Activated T-cell treated with anti-CD3 and anti-CD28 coated beads for 48 hours (primary cell): ENCODE measurements at regions not wholly inside any gene's neighbourhood (a gene's known extent, or its start where the extent isn't known, plus 50 kb on each side); places are given as distances from the start of the nearest gene placed in this dataset.
"Not testable (repeated sequence)": the region's sequence is repeated elsewhere in the genome, so short reads cannot be mapped to it uniquely, and the experiment has no call there.

ENCODE experiments used
- DNase-seq: peaks from one replicate; pipeline ENCODE4 v3.0.0-alpha.2; 2020; ENCODE audit warnings: low read depth

DNA sequence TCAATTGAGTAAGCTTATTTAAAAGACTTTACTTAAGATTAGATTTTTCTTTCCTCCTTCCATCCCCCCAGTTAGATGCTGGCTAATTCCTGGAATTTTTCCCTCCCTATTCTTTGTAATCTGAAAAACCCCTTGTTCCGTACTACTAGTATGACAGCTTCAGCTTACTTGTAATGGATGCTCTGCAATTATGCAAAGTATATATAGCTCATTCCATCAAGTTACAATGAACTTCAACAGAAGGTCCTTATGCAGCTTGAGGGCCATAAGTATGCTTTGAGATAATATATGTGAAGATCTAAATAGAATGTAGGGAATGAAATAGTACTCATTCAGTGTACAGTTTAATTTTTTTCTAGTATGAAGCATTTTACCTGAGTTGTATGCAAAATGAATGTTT is 398.3 kb upstream of the NAALADL2 start:
- no peak for DNase-seq

DNA sequence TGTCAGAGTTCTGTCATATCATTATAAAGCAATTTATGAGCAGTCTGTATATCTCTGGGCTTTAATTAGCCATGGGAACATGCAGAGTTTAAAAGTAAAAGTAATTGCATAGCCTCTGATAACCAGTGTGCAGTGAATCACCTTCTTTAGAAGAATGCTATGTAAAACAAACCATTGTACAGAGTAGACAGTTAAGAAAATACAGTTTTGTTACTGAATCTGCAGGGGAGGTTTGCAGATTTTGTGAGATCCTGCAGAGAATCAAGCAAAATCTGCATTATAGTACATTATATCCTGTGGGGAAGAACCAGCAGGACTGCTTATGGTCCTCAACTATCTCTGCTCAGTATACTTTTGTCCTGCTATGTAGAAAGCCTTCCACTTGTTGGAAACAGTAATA is 396.2 kb upstream of the NAALADL2 start:
- no peak for DNase-seq

DNA sequence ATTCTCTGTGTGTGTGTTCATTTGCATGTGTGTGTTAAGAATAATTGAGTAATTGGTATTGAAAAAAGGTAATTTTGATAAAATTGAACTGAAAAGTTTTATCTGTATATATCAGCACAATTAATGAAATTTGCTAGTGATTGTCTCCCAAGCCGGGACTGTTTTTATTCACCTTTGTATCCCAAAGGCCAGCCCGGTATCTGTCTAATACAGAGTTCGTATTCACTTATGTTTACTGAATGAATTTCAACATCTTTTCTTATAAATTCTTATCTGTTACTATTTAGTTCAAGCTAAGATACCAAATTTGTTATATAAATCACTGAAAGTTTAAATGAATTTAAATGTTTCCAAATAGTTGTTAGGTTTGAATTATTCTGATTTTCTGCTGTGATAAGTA is 394.0 kb upstream of the NAALADL2 start:
- DNase-seq = no peak

DNA sequence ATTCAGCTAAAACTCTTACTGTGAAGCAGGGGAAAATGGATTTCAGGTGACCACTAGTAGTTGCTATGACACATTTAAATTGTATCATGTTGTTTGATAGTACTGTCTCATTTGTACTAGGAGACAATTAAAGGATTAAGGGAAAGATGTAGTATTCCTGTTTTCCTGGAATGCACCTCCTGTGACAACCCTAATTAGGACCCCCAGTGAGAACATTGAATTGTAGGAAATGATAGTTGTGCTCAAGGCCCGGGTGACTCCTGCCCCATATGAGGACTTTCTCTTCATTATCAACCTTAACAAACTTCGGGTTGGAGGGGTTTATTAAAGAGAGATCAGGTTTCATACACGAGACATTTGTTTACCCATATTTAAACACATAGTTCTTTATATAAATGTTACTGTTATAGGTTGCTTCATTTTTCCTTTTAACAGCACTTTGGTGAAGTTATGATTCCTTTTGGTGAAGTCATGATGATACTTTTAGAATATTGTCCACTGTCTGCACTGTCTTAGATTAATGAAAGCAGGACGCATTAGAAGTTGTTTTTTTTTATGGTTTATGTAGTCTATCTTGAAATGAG is 392.6 kb upstream of the NAALADL2 start:
- DNase-seq = no peak

DNA sequence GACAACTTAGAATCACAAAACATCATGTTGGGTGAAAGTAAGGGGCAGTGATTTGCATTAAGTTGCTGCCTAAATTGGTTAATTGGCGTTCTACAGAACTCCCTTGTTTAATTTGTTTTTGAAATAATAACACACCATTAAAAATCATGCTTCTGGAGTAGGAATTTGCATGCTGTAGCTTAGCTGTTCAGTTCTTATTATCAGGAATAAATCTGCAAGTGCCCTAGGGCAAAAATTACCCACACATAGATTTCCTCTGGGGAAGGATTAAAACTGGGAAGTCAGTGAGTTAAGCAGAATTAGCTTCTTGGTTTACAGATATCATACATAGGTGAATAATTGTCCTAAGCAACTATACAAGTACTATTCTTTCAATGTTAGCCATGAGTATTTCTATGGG is 381.6 kb upstream of the NAALADL2 start:
- DNase-seq = no peak

DNA sequence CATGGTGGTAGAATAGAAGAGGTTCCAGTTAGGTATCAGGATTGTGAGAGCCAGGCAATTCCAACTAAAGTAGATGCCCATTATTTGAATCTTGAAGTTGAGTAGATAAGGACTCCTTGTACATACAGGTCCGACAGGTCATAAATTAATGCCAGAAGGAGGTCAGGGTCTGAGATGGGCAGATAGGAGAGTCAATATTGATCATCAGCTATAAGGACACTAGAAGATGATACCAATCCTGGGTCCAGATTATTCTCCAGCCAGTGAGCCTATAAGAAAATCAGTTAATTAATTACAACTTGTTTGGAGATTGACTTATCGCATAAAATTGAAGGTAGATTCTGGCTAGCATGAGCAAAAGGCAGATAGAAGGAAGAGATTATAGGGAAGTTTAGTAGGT is 378.4 kb upstream of the NAALADL2 start:
- DNase-seq = no peak

DNA sequence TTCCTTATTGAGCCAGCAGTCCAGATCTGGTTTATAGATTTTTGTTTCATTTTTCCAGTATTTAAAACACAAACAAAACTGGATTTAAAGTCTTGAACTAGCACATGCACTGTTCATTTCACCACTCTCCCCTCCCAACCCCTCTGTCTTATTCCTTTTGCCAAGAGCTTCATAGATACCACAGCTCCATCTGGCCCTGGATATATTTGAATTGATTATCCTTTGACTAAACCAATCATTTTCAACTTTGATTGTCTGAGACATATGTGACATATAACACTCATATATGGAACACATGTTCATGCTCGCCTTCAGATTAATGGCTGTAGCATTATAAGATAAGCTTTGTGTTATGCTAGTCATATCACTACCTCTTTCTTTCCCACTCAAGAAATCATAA is 376.6 kb upstream of the NAALADL2 start:
- no peak for DNase-seq

DNA sequence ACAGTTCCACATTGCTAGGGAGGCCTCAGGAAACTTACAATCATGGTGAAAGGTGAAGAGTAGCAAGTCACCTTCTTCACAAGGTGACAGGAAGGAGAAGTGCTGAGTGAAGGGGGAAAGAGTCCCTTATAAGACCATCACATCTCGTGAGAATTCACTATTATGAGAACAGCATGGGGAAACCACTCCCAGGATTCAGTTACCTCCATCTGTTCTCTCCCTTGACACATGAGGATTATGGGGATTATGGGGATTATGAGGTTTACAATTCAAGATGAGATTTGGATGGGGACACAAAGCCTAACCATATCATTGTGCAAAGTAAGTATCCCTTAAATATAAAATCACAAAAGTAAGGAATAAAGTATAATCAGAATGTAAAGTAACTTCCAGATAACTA is 375.9 kb upstream of the NAALADL2 start:
- DNase-seq = no peak

DNA sequence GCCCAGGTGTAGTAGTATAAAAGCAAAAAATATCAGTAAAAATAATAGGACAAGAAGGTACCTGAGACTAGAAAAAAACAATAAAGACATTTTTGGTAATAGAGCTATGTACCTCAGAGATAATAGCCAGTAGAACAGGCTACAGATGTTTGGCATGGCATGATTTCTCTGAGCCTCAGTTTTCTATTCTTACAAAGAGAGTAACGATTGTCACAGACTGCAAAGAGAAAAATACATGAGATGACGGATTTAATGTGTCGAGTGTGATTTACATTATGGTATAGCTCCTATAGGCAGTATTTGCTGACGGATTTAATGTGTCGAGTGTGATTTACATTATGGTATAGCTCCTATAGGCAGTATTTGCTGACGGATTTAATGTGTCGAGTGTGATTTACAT is 375.3 kb upstream of the NAALADL2 start:
- not testable (repeated sequence) for DNase-seq

DNA sequence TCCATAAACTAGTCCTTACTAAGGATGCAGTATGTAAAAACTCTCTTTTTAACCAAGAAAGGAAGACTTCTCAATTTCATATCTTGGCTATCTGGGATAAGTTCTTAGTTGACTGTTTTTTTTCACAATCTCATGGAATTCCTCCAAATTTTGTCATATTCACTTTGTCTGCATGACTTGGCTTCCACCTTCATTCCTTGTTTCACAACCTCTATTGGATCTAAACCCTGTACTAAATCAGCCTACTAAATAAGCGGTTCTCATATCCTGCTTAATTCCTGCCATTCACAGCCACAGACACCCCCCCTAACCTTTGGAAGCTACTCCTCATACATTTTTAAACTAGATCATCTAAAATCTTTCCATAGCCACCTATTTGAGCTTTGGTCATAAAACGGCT is 370.6 kb upstream of the NAALADL2 start:
- no peak for DNase-seq

DNA sequence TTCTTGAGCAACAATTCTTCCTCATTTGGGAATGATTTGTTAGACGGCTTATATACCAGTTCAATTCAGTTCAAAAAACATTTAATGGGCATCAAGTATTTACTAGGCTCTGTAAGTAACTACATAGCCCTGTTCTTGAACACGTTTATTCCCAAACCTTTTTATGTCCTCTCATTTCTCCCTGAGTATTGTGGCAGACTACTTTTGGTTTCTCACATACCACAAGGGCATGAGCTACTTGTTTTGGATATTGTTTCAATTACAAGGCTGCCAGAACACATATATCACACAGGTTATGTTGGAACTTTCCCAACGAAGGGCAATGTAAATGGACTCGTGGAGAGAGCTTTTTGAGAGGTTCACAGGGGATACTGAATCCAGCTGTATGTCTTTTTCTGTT is 363.8 kb upstream of the NAALADL2 start:
- no peak for DNase-seq

DNA sequence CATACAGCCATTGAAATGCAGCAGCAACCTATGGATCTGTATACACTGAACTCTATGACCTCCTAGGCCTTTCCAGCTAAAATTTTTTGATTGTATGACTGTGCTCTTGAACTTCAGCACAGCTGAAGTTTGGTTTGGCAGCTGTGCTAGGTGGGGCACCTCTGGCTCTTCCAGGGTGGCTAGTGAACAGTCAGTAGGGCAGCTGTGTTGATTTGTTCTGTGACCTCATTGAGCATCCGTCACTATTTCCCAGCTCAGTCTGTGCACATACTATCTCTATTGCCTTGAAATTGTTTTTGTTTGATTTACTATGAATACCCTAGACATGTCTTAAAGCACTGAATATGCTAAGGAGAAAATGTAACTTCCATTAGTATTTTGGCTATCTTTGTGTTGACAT is 363.2 kb upstream of the NAALADL2 start:
- no peak for DNase-seq

DNA sequence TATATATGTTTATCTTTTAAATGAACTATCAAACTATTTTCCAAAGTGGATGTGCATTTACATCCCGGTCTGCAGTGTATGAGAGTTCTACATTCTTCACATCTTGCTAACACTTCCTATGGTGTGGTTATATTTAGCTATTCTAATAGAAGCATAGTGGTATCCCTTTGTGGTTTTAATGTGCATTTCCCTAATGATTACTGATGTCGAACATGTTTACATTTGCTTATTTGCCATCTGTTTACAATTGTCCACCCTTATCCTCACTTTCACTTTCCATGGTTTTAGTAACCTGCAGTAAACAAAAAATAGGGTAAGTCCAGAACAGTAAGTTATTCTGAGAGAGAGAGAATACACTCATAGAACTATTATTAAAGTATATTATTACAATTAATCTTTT is 360.5 kb upstream of the NAALADL2 start:
- DNase-seq = no peak

DNA sequence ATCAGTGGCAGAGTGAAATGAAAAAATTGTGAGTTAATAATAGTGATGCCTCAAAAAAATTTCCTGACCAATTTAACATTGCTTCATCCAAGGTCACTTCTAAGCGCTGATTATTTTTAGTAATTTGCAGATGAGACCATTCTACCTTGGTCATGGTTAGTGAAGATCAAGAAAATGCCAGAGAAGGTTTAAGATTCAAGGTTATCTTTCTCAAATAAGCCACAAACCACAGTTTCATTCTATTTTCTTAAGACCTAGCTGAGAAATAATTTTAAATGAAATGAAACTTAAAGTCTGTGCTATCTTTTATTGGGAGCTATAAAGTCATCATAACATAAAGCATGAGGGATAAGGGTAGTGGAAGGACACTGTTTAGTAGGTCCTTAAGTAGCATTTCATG is 353.9 kb upstream of the NAALADL2 start:
- DNase-seq = no peak

DNA sequence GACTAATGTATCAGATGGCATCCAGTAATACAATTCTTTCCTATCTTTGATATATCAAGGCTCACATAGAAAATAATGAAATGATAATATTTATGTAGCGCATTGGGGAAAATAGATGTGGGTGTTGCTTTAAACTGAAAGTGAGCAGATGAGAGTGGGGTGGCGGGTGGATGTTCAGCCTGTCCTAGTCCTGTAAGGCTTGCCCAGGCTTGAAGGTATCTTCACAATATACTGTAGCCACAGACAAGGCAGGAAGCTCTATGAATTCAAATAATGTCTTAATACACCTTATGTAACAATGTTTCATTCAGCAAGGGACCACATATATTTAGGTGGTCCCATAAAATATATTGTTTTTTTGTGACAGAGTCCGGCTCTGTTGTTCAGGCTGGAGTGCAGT is 334.9 kb upstream of the NAALADL2 start:
- no peak for DNase-seq

DNA sequence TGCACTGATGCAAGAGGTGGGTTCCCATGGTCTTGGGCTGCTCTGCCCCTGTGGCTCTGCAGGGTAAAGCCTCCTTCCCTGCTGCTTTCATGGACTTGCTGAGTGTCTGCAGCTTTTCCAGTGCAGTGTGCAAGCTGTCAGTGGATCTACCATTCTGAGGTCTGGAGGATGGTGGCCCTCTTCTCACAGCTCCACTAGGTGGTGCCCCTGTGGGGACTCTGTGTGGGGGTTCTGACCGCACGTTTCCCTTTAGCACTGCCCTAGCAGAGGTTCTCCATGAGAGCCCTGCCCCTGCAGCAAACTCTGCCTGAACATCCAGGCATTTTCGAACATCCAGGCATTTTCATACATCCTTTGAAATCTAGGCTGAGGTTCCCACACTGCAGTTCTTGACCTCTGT is 329.8 kb upstream of the NAALADL2 start:
- DNase-seq = no peak

DNA sequence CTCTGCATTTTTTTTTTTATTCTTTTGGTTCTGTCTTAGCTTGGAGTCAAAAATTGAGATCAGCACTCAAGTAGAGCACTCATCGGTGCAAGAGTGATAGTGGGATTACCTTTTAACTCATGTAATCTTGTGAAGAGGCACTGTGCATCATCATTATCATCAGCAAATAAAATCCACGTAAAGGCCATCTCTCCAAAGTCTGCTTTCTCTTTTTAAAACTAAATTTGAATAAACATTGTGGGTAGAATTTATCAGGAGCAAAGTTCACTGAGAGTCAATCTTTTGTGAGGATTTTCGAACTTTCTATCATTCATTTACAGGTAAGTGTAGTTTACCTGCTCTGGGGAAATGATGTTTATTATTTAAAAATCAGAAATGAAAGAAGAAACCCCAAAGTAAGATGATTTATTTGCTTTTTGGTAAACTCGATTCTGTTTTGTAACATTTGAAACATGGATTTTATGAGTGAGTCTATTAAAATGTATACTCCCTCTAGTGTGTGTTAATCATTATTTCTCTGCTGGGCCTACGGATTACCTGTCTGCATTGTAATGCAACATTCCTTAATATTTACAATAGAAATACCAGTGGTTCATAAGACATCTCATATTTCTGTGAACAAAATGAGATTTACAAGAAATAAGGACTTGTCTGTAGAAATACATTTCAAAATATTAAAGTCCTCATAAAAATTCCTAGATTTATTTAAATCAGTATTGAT is 327.7 kb upstream of the NAALADL2 start:
- no peak for DNase-seq

DNA sequence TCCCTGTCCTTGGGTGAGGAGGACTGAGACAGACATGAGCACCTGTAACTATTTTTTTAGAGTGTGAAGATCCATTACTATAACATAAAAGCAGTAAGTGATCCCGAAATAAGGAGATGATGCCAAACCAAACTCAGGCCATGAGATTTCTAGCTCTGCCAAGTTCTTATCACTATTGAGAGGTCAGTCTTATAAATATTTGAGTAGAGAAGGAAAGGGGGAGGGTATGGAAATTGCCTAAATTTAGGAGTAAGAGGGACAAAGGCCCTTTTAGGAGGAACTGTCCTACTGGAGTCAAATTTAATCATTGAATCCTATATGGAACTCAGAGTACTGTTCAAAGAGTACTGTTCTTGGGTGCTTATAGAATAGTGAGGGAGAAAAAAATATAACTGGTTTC is 326.9 kb upstream of the NAALADL2 start:
- DNase-seq = no peak

DNA sequence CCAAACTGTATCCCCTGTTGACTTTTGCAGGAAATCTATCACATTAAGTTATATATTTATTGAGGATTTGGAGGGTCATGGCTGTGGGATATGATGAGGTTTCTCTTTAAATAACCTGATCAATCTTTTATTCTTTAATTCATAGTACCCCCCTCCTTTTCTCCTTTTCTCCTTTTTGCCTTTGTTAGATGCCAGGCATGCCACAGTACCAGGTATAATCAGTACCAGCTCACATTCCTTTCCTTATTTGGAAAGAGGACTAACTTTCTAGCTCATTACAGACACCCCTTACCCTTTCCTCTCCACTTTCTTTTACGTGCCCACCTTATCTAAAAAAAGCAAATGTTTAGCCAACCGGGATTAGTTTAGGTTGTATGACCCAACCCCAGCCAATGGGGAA is 326.4 kb upstream of the NAALADL2 start:
- DNase-seq = no peak

DNA sequence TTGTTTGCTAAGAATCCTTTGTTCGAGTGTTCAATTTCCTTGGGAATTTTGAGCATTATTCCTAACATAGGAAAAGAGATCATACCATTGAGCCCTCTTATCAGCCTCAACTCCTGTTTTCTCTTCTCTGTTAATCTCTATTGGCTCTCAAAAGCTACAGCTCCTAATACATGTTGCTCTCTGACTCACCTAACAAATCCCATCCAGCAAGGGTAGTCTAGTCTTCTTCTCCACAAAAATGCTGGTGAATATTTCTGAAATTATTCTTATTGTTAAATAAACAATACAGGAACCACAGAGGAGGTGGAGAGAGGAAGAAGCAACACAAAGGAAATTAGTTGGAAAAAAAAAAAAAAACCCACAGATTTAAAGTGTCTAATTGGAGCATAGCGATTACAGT is 325.8 kb upstream of the NAALADL2 start:
- no peak for DNase-seq

DNA sequence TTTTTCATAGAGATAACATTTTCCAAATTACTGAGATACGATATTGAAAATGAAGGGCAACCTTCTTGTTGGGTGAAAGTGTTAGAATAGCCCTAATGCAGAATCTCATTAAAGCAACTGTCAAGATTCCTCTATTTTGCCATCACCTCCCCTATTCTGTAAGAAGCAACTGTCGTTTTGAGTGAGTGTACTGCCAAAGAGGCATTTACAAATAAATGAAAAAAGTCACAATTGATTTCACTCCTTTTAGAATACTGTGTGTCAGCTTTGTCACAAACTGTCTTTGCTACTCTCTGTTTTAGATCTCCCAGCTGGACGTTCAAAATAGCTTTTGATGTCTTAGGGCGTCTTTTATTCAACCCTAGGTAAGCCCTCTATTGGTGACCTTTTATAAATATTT is 322.8 kb upstream of the NAALADL2 start:
- DNase-seq = no peak

DNA sequence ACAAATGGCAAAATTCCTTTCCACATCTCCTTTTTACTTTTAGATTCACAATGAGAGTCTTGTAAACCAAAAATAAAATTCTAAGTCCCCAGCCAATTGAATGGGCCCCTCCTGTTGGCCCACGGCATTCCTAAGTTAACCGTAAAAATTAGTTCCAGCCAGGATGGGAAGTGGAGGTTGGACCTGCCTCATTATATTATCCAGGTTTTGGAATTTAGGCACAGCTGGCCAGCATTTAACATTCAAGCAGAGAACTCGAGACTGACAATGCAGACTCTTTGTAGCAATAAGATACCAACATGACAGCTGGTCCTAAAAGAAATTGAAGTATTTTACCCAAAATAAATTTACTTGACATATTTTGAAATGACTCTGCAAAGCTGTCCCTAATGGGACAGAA is 321.0 kb upstream of the NAALADL2 start:
- DNase-seq = no peak

DNA sequence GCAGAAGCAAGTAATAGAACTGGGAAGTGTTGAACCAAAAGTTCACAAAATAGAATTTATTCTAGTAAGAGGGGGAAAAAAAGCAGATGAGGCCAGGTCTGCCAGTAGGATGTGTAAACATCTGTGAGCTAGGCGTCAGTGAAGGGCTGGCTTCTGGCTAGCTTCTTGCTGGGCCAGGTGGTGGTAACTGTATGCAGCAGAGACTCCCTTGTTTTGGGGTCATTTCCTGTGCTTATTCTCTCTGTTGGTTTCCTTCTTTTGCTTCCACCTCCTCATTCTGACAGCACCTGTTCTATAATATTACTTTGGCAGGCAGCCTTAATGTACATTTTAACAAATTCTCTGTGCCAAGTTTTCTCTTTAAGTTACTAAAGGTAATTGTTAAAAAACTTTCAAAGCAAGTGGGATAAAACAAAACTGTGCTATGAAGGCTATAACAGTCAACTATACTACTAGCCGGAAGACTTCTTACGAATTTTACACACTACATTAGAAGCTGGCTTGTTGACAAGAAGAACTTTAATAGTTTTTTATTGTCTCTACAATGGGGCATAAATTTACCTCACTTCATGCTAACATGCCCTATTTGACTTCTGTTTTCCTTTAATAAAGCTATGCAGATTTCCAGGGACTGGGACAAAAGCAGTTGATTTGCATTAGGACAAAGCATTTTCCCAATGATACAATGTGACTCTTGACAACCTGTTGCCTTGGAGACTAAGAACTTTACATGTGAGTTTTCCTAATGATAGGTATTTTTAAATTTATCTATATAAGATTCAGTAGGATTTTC is 318.8 kb upstream of the NAALADL2 start:
- no peak for DNase-seq
